Fibroblast of skin of right biceps (primary cell): ENCODE measurements at regions not wholly inside any gene's neighbourhood (a gene's known extent, or its start where the extent isn't known, plus 50 kb on each side); places are given as distances from the start of the nearest gene placed in this dataset.

Experiments used
- DNase-seq: peaks from one replicate; pipeline ENCODE4 v3.0.0-alpha.2; 2013

- no peak for DNase-seq
These were observed 53.2 kb upstream of the ITGA1 start for GRCh38 chr5:52734557-52734956.

- no peak for DNase-seq
These were observed 52.6 kb upstream of the ITGA1 start for GRCh38 chr5:52735139-52735538.
